ENCODE measurements at regions not wholly inside any gene's neighbourhood (a gene's known extent, or its start where the extent isn't known, plus 50 kb on each side); places are given as distances from the start of the nearest gene placed in this dataset.

DNA sequence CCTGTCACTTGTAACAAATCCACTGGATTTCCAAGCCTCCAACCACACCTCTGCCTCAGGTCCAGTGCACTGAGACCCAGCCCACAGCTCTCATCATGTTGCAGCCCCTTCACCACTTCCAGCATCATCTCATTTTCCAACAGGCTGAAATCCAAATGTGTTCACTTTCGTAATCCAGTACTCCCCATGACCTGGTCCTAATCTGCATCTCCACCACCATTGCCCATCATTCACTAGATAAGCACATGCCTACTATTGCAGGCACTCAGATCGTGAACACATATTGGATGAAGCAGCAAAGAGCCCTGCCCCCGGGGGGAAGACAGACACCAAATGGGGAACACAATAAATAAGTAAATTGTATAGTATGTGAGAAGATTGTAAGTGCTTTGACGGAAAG, 76.1 kb upstream of the INSIG1 start:
- Histone ChIP-seq H3K9me3 (ENCODE audit: insufficient read depth, low read depth, low read length) (no peaks in the 10 kb centered on the region), H3K36me3 (ENCODE audit: insufficient read depth, low read depth, low read length) (no peaks in the 10 kb centered on the region), H3K27me3 (ENCODE audit: insufficient read depth, low read length) (peaks cover 8% of the 10 kb centered on the region; the same call in 1 of the 2 replicates), H3K4me1 (ENCODE audit: insufficient read depth, low read length) (no peaks in the 10 kb centered on the region), H3K4me3 (ENCODE audit: low read length) (no peak overlapping the region), H3K9ac (ENCODE audit: low read depth, low read length) (no peak overlapping the region), H3K27ac (ENCODE audit: low read length) (no peak overlapping the region)

DNA sequence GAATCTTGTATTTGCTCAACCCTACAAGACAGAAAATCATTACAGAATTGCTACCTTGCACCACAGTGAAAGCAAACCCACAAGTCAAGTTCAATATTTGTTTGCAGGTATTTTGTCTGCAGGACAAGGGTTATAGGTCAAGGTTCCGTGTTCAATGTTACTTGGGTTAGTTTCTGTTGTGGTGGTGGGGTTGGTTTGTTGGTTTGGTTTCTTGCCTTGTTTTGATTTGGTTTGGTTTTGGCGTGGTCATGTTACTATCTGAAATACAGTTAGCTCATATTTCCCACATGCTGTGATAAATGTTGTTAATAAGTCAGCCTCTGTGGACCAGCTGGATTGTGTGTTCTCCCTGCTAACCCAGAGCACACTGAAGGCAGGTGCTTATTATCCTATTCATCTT, 75.6 kb upstream of the INSIG1 start:
- Histone ChIP-seq H3K27ac (ENCODE audit: low read length) (no peak overlapping the region), H3K9me3 (ENCODE audit: insufficient read depth, low read depth, low read length) (no peaks in the 10 kb centered on the region), H3K36me3 (ENCODE audit: insufficient read depth, low read depth, low read length) (no peaks in the 10 kb centered on the region), H3K4me1 (ENCODE audit: insufficient read depth, low read length) (no peaks in the 10 kb centered on the region; the same call in 1 of the 2 replicates), H3K4me3 (ENCODE audit: low read length) (no peak overlapping the region), H3K9ac (ENCODE audit: low read depth, low read length) (no peak overlapping the region), H3K27me3 (ENCODE audit: insufficient read depth, low read length) (peaks cover 13% of the 10 kb centered on the region)

DNA sequence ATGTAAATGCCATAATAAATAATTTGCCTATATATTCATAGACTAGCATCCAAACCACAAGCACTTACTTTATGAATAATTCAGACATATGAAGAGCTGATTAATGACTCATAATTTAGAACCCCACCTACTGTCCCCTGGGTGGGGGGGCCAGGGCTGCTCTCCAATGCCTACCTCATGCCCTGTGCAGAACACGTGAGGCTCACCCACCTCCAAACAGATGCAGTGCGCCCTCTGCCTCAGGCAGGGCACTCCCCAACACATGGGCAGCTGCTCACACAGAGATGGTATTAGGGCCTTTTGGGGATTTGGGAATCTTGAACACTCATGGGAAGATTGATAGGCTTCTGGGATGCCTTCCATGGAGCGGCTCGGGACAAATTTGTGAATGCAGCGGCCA, 75.1 kb upstream of the INSIG1 start:
- no peak overlapping the region for H3K27ac ChIP-seq (ENCODE audit: low read length)
- no peak overlapping the region for H3K4me3 ChIP-seq (ENCODE audit: low read length)

GRCh38 chr7:155223021-155223420, 74.7 kb upstream of the INSIG1 start:
- Histone ChIP-seq H3K9me3 (ENCODE audit: insufficient read depth, low read depth, low read length) (no peaks in the 10 kb centered on the region), H3K9ac (ENCODE audit: low read depth, low read length) (no peak overlapping the region), H3K27me3 (ENCODE audit: insufficient read depth, low read length) (peaks cover 22% of the 10 kb centered on the region), H3K36me3 (ENCODE audit: insufficient read depth, low read depth, low read length) (no peaks in the 10 kb centered on the region), H3K27ac (ENCODE audit: low read length) (no peak overlapping the region), H3K4me3 (ENCODE audit: low read length) (no peak overlapping the region), H3K4me1 (ENCODE audit: insufficient read depth, low read length) (peaks cover 7% of the 10 kb centered on the region; the same call in 1 of the 2 replicates)

More for the DNA sequence above, 75.1 kb upstream of the INSIG1 start:
- no peak overlapping the region for H3K9ac ChIP-seq (ENCODE audit: low read depth, low read length)
- H3K9me3 ChIP-seq (ENCODE audit: insufficient read depth, low read depth, low read length) = no peaks in the 10 kb centered on the region
- peaks cover 18% of the 10 kb centered on the region for H3K27me3 ChIP-seq (ENCODE audit: insufficient read depth, low read length)
- H3K36me3 ChIP-seq (ENCODE audit: insufficient read depth, low read depth, low read length) = no peaks in the 10 kb centered on the region
- peaks cover 4% of the 10 kb centered on the region; the same call in 1 of the 2 replicates for H3K4me1 ChIP-seq (ENCODE audit: insufficient read depth, low read length)

GRCh38 chr7:155223503-155223902, 74.2 kb upstream of the INSIG1 start:
- H3K36me3 ChIP-seq (ENCODE audit: insufficient read depth, low read depth, low read length) = no peaks in the 10 kb centered on the region
- peaks cover 12% of the 10 kb centered on the region; the same call in 1 of the 2 replicates for H3K4me1 ChIP-seq (ENCODE audit: insufficient read depth, low read length)
- H3K27ac ChIP-seq (ENCODE audit: low read length) = no peak overlapping the region
- H3K27me3 ChIP-seq (ENCODE audit: insufficient read depth, low read length) = peaks cover 27% of the 10 kb centered on the region
- H3K9ac ChIP-seq (ENCODE audit: low read depth, low read length) = no peak overlapping the region
- no peak overlapping the region for H3K4me3 ChIP-seq (ENCODE audit: low read length)
- no peaks in the 10 kb centered on the region for H3K9me3 ChIP-seq (ENCODE audit: insufficient read depth, low read depth, low read length)

DNA sequence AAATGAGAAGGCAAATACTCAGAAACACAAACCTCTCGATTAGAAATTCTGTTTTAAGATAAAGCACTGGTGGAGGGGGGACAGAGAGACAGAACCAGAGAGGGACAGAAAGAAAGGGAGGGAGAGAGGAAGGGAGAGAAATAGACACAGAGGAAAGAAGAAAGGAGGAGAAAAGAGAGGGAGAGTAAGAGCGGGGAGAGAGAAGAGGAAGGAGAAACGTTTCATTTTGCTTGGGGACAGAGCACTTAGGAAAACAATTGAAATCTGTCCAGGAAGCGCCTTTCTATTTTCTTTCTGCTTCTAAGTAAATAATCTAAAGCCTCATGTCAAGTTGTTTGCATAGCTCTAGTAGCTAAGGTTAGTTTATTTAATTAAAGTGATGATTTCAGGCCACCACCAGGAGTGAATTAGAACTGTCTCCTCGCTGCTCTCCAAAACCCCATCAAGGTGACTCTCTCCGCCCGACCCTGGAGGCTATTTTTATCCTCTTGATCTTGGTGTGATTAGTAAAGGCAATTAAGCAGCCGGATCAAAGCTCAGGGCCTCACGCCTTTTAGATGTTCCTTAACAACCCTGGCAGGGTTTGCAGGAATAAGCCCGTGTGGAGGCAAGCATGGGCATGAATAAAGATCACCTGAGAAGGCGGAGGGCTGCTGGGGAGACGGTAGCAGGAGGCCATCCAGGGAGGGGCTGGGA, 73.4 kb upstream of the INSIG1 start:
- H3K4me1 ChIP-seq (ENCODE audit: insufficient read depth, low read length) = peaks cover 13% of the 10 kb centered on the region; the same call in 1 of the 2 replicates
- peaks cover 34% of the 10 kb centered on the region for H3K27me3 ChIP-seq (ENCODE audit: insufficient read depth, low read length)
- H3K9ac ChIP-seq (ENCODE audit: low read depth, low read length) = no peak overlapping the region
- no peak overlapping the region for H3K4me3 ChIP-seq (ENCODE audit: low read length)
- H3K9me3 ChIP-seq (ENCODE audit: insufficient read depth, low read depth, low read length) = no peaks in the 10 kb centered on the region
- H3K27ac ChIP-seq (ENCODE audit: low read length) = no peak overlapping the region
- no peaks in the 10 kb centered on the region for H3K36me3 ChIP-seq (ENCODE audit: insufficient read depth, low read depth, low read length)

GRCh38 chr7:155225095-155225494, 72.6 kb upstream of the INSIG1 start:
- Histone ChIP-seq H3K4me1 (ENCODE audit: insufficient read depth, low read length) (peaks cover 13% of the 10 kb centered on the region; the same call in 1 of the 2 replicates), H3K27ac (ENCODE audit: low read length) (no peak overlapping the region), H3K4me3 (ENCODE audit: low read length) (no peak overlapping the region), H3K27me3 (ENCODE audit: insufficient read depth, low read length) (peaks cover 41% of the 10 kb centered on the region), H3K9ac (ENCODE audit: low read depth, low read length) (no peak overlapping the region), H3K9me3 (ENCODE audit: insufficient read depth, low read depth, low read length) (no peaks in the 10 kb centered on the region), H3K36me3 (ENCODE audit: insufficient read depth, low read depth, low read length) (no peaks in the 10 kb centered on the region)

GRCh38 chr7:155225516-155225915, 72.2 kb upstream of the INSIG1 start:
- H3K36me3 ChIP-seq (ENCODE audit: insufficient read depth, low read depth, low read length) = no peaks in the 10 kb centered on the region
- H3K4me3 ChIP-seq (ENCODE audit: low read length) = no peak overlapping the region
- H3K4me1 ChIP-seq (ENCODE audit: insufficient read depth, low read length) = peaks cover 13% of the 10 kb centered on the region; the same call in 1 of the 2 replicates
- H3K9ac ChIP-seq (ENCODE audit: low read depth, low read length) = no peak overlapping the region
- H3K27me3 ChIP-seq (ENCODE audit: insufficient read depth, low read length) = peaks cover 41% of the 10 kb centered on the region
- no peak overlapping the region for H3K27ac ChIP-seq (ENCODE audit: low read length)
- H3K9me3 ChIP-seq (ENCODE audit: insufficient read depth, low read depth, low read length) = no peaks in the 10 kb centered on the region

- no peaks in the 10 kb centered on the region for H3K36me3 ChIP-seq (ENCODE audit: insufficient read depth, low read depth, low read length)
- peaks cover 13% of the 10 kb centered on the region; the same call in 1 of the 2 replicates for H3K4me1 ChIP-seq (ENCODE audit: insufficient read depth, low read length)
- no peak overlapping the region for H3K27ac ChIP-seq (ENCODE audit: low read length)
- H3K9ac ChIP-seq (ENCODE audit: low read depth, low read length) = no peak overlapping the region
- H3K4me3 ChIP-seq (ENCODE audit: low read length) = no peak overlapping the region
- no peaks in the 10 kb centered on the region for H3K9me3 ChIP-seq (ENCODE audit: insufficient read depth, low read depth, low read length)
- H3K27me3 ChIP-seq (ENCODE audit: insufficient read depth, low read length) = peaks cover 41% of the 10 kb centered on the region
Measured at GRCh38 chr7:155226261-155227003, 71.2 kb upstream of the INSIG1 start.

DNA sequence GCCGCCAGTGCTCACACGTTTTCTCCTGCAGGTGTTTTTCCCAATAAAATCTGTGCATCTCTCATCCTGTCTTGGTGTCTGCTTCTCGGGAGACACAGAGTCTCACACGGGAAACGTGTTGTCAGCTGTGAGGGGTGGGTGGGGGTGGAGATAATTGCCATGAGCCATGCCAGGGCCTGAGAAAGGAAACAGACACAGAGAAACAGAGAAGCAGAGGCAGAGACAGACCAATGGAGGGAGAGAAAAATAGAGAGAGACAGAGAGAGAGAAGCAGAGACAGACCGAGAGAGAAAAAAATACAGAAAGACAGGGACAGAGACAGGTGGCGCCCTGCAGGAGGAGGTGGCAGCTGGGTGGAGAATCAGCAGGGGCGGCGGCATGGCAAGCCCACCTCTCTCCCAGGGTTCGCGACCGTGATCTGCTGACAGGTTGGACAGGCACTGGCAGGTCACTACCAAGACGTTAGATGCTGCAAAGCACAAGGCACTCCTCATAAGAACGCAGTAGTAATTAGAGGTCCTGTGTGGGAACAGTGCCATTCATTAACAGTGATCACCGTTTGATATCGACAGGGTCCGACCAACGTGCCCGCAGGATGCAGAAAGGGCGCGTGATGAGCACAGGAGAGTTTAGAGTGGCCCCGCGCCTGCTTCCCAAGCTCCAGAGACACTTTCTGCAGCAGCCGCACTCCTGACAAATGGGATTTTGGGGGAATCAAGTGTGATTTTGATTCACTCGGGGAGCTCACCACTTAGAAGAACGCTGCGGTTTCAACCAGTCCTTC, 70.5 kb upstream of the INSIG1 start:
- H3K4me1 ChIP-seq (ENCODE audit: insufficient read depth, low read length) = peaks cover 13% of the 10 kb centered on the region; the same call in 1 of the 2 replicates
- H3K27me3 ChIP-seq (ENCODE audit: insufficient read depth, low read length) = peaks cover 41% of the 10 kb centered on the region
- no peak overlapping the region for H3K27ac ChIP-seq (ENCODE audit: low read length)
- no peak overlapping the region for H3K9ac ChIP-seq (ENCODE audit: low read depth, low read length)
- H3K9me3 ChIP-seq (ENCODE audit: insufficient read depth, low read depth, low read length) = no peaks in the 10 kb centered on the region
- H3K36me3 ChIP-seq (ENCODE audit: insufficient read depth, low read depth, low read length) = no peaks in the 10 kb centered on the region
- H3K4me3 ChIP-seq (ENCODE audit: low read length) = peak overlapping the region; percentile 11; the same call in 1 of the 2 replicates

DNA sequence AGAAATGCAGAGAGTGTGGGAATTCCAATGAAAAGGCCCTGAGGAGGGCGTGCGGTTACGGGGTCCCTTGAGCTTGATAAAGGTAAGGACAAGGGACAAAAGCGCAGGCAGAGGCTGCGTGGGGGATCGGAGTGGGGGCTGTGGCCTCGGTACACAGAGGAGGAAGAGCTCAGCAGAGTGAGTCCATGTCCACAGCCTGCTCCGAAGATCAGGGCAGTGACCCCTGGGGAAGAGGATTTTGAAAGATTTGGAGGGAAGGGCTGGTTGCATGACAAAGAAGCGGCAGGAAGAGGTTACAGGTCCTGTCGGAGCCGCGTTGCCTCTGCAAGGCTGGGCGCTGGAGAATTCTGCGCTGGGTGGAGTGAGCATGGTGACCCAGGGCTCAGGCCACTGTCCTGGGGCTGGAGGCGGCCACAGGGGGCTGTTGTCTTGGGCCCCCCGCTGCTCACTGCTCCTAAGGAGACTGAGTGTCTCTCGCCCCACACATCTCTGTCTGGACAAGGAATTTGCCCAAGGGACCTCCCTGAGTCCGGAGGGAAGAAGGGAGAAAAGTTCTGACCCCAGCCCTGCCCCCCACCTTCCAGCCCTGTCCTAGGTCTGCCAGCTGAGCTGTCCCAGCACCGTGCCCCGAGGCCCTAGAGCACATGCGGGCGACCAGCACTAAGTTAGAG, 69.8 kb upstream of the INSIG1 start:
- Histone ChIP-seq H3K9me3 (ENCODE audit: insufficient read depth, low read depth, low read length) (no peaks in the 10 kb centered on the region), H3K4me1 (ENCODE audit: insufficient read depth, low read length) (peaks cover 13% of the 10 kb centered on the region; the same call in 1 of the 2 replicates), H3K4me3 (ENCODE audit: low read length) (peak overlapping the region; percentile 11; the same call in 1 of the 2 replicates), H3K27ac (ENCODE audit: low read length) (no peak overlapping the region), H3K36me3 (ENCODE audit: insufficient read depth, low read depth, low read length) (no peaks in the 10 kb centered on the region), H3K27me3 (ENCODE audit: insufficient read depth, low read length) (peaks cover 41% of the 10 kb centered on the region), H3K9ac (ENCODE audit: low read depth, low read length) (no peak overlapping the region)
